AG04449 (cell line): ENCODE measurements at regions not wholly inside any gene's neighbourhood (a gene's known extent, or its start where the extent isn't known, plus 50 kb on each side); places are given as distances from the start of the nearest gene placed in this dataset.
"Not testable (repeated sequence)": the region's sequence is repeated elsewhere in the genome, so short reads cannot be mapped to it uniquely, and the experiment has no call there.

Experiments used
- CTCF ChIA-PET: fragments of 350-600 bp; formaldehyde crosslinking; extraction: SDS; loops from one replicate; lab custom pipeline; 2021; ENCODE audit warnings: antibody characterized with exemption; lab: Yijun Ruan, JAX
- POLR2A ChIA-PET: fragments of 400-600, 350-600 bp; formaldehyde crosslinking; extraction: SDS; loops from one replicate; lab custom pipeline; 2020; ENCODE audit warnings: antibody characterized with exemption, inconsistent platforms; lab: Yijun Ruan, JAX
- DNase-seq: peaks from one replicate; pipeline ENCODE4 v3.0.0-alpha.2; 2010; ENCODE audit warnings: low read depth, low spot score
- H3K4me3 ChIP-seq: 2 replicates; pipeline ENCODE4 v1.5.1; 2011; ENCODE audit warnings: low read depth, mild to moderate bottlenecking, control low read depth, low read length
- CTCF ChIP-seq: IDR thresholded peaks from one replicate; pipeline ENCODE4 v1.5.1; 2011; ENCODE audit warnings: mild to moderate bottlenecking, moderate library complexity, low read length, control low read depth, inconsistent platforms; ENCODE audit not compliant: insufficient read depth; ENCODE audit errors: missing control alignments

GRCh38 chr15:63447017-63447676 is 57.2 kb upstream of the USP3 start:
- CTCF ChIA-PET, result interaction anchor here (2.2 to 2.4 kb wide), 2 partner anchors 11 to 20 kb away, joined by 10 to 11 read pairs; no protein-coding TSS in a partner anchor
- no peak for DNase-seq
- no peak for TF ChIP-seq CTCF
- POLR2A ChIA-PET, result interaction anchor here (0.7 kb wide), 1 partner anchor 58 kb away, joined by 3 read pairs; no protein-coding TSS in a partner anchor
- no peak overlapping the region for H3K4me3 ChIP-seq

- POLR2A ChIA-PET, result no interaction called here
- CTCF ChIA-PET, result interaction anchor here (1.3 to 2.4 kb wide), 4 partner anchors 12 to 28 kb away, joined by 3 to 11 read pairs (median 7); no protein-coding TSS in a partner anchor
- TF ChIP-seq CTCF, result no peak
- no peak for DNase-seq
- H3K4me3 ChIP-seq, result no peak overlapping the region
Observed at GRCh38 chr15:63448266-63448665, 56.1 kb upstream of the USP3 start.

- H3K4me3 ChIP-seq, DNase-seq, POLR2A ChIA-PET: not testable (repeated sequence)
- CTCF ChIA-PET, result interaction anchor here (1.3 to 2.4 kb wide), 4 partner anchors 13 to 27 kb away, joined by 3 to 11 read pairs (median 7); no protein-coding TSS in a partner anchor
Observed at GRCh38 chr15:63448872-63449555, 55.4 kb upstream of the USP3 start.

- no peak overlapping the region for H3K4me3 ChIP-seq
- TF ChIP-seq CTCF, result no peak
- CTCF ChIA-PET, result interaction anchor here (1.5 kb wide), 1 partner anchor 16 kb away, joined by 5 read pairs; no protein-coding TSS in a partner anchor
- POLR2A ChIA-PET, result no interaction called here
- no peak for DNase-seq
Observed at GRCh38 chr15:63449731-63450130, 54.7 kb upstream of the USP3 start.

- CTCF ChIA-PET, result interaction anchor here (1.5 kb wide), 1 partner anchor 15 kb away, joined by 5 read pairs; no protein-coding TSS in a partner anchor
- POLR2A ChIA-PET, result no interaction called here
- DNase-seq, result no peak
- no peak overlapping the region for H3K4me3 ChIP-seq
- no peak for TF ChIP-seq CTCF
Observed at GRCh38 chr15:63450884-63451225, 53.5 kb upstream of the USP3 start.

GRCh38 chr15:63451671-63452315 is 52.6 kb upstream of the USP3 start:
- TF ChIP-seq CTCF, result no peak
- no peak for DNase-seq
- H3K4me3 ChIP-seq, result no peak overlapping the region
- ChIA-PET POLR2A (no interaction called here), CTCF (no interaction called here)
